Duodenal mucosa (tissue), 2 donors: ENCODE measurements at regions not wholly inside any gene's neighbourhood (a gene's known extent, or its start where the extent isn't known, plus 50 kb on each side); places are given as distances from the start of the nearest gene placed in this dataset.
"Not testable (repeated sequence)": the region's sequence is repeated elsewhere in the genome, so short reads cannot be mapped to it uniquely, and the experiment has no call there.

Source experiments
- H3K27ac ChIP-seq: one replicate; pipeline ENCODE4 v1.7.0; 2013; ENCODE audit warnings: low read depth, low read length
- H3K27me3 ChIP-seq, 2 donors: one replicate each; pipeline ENCODE4 v1.7.0; 2013; ENCODE audit warnings: low read length in 2 of 2, control low read depth in 1 of 2; ENCODE audit not compliant: insufficient read depth in 2 of 2, control insufficient read depth in 1 of 2
- H3K36me3 ChIP-seq, 2 donors: one replicate each; pipeline ENCODE4 v1.7.0; 2013; ENCODE audit warnings: low read length in 2 of 2, control low read depth in 1 of 2; ENCODE audit not compliant: insufficient read depth in 2 of 2, control insufficient read depth in 1 of 2
- H3K4me1 ChIP-seq, 2 donors: one replicate each; pipeline ENCODE4 v1.7.0; 2013; ENCODE audit warnings: low read length in 2 of 2, control low read depth in 1 of 2; ENCODE audit not compliant: insufficient read depth in 2 of 2, control insufficient read depth in 1 of 2
- H3K4me3 ChIP-seq, 2 donors: one replicate each; pipeline ENCODE4 v1.7.0; 2013; ENCODE audit warnings: low read length in 2 of 2, low read depth in 1 of 2
- H3K9ac ChIP-seq, 2 donors: one replicate each; pipeline ENCODE4 v1.7.0; 2013; ENCODE audit warnings: low read length in 2 of 2, low read depth in 1 of 2
- H3K9me3 ChIP-seq, 2 donors: one replicate each; pipeline ENCODE4 v1.7.0; 2013; ENCODE audit warnings: low read length in 2 of 2, control low read depth in 1 of 2; ENCODE audit not compliant: control insufficient read depth in 1 of 2

- H3K9ac ChIP-seq, H3K9me3 ChIP-seq, H3K27ac ChIP-seq, H3K4me3 ChIP-seq, H3K27me3 ChIP-seq, H3K36me3 ChIP-seq, H3K4me1 ChIP-seq: not testable (repeated sequence)
Observed at GRCh38 chr16:16586073-16586651, 207.2 kb downstream of the NPIPA7 start.

GRCh38 chr16:16586969-16587368 is 208.0 kb downstream of the NPIPA7 start:
- H3K27ac ChIP-seq, H3K4me3 ChIP-seq, H3K9ac ChIP-seq, H3K4me1 ChIP-seq, H3K36me3 ChIP-seq, H3K27me3 ChIP-seq, H3K9me3 ChIP-seq: not testable (repeated sequence)

GRCh38 chr16:16588436-16588835 is 209.5 kb downstream of the NPIPA7 start:
- not testable (repeated sequence) for H3K27ac ChIP-seq, H3K27me3 ChIP-seq, H3K4me1 ChIP-seq, H3K9ac ChIP-seq, H3K9me3 ChIP-seq, H3K4me3 ChIP-seq, H3K36me3 ChIP-seq

- not testable (repeated sequence) for H3K4me3 ChIP-seq, H3K4me1 ChIP-seq, H3K27ac ChIP-seq, H3K9me3 ChIP-seq, H3K27me3 ChIP-seq, H3K36me3 ChIP-seq, H3K9ac ChIP-seq
Observed at GRCh38 chr16:16590654-16591318, 211.8 kb downstream of the NPIPA7 start.

GRCh38 chr16:16593156-16593863 is 214.4 kb downstream of the NPIPA7 start:
- not testable (repeated sequence) for H3K27ac ChIP-seq, H3K4me1 ChIP-seq, H3K9me3 ChIP-seq, H3K9ac ChIP-seq, H3K4me3 ChIP-seq, H3K27me3 ChIP-seq, H3K36me3 ChIP-seq

- H3K27ac ChIP-seq = not testable (repeated sequence)
Observed at GRCh38 chr16:16595029-16595718, 216.2 kb downstream of the NPIPA7 start.

GRCh38 chr16:16601239-16601638 is 222.3 kb downstream of the NPIPA7 start:
- not testable (repeated sequence) for H3K27ac ChIP-seq, H3K4me3 ChIP-seq, H3K27me3 ChIP-seq, H3K4me1 ChIP-seq, H3K9ac ChIP-seq, H3K9me3 ChIP-seq, H3K36me3 ChIP-seq

More at GRCh38 chr16:16595029-16595718, 216.2 kb downstream of the NPIPA7 start:
- not testable (repeated sequence) for H3K9ac ChIP-seq, H3K4me1 ChIP-seq, H3K4me3 ChIP-seq, H3K27me3 ChIP-seq, H3K9me3 ChIP-seq, H3K36me3 ChIP-seq

- not testable (repeated sequence) for H3K9me3 ChIP-seq, H3K4me3 ChIP-seq, H3K9ac ChIP-seq, H3K27ac ChIP-seq, H3K4me1 ChIP-seq, H3K36me3 ChIP-seq, H3K27me3 ChIP-seq
Observed at GRCh38 chr16:16607401-16608082, 228.6 kb downstream of the NPIPA7 start.

GRCh38 chr16:16609627-16610026 is 230.7 kb downstream of the NPIPA7 start:
- H3K36me3 ChIP-seq, H3K9ac ChIP-seq, H3K4me3 ChIP-seq, H3K27ac ChIP-seq, H3K27me3 ChIP-seq, H3K9me3 ChIP-seq, H3K4me1 ChIP-seq: not testable (repeated sequence)
